Liver (tissue), 8 donors: ENCODE measurements at regions not wholly inside any gene's neighbourhood (a gene's known extent, or its start where the extent isn't known, plus 50 kb on each side); places are given as distances from the start of the nearest gene placed in this dataset.

Experiments
- DNase-seq: peaks from one replicate; pipeline ENCODE4 v3.0.0-alpha.2; 2017; ENCODE audit warnings: low spot score
- H3K27ac ChIP-seq, 2 donors: one replicate each; pipeline ENCODE4 v1.7.0; 2013; ENCODE audit warnings: inconsistent platforms in 2 of 2, low read length in 2 of 2, control low read depth in 1 of 2, low read depth in 1 of 2, mild to moderate bottlenecking in 1 of 2
- H3K27me3 ChIP-seq, 4 donors: one replicate each; pipeline versions ENCODE4 v1.6.1 to v1.7.0; 2013; ENCODE audit warnings: low read length in 3 of 4, inconsistent platforms in 1 of 4, mild to moderate bottlenecking in 1 of 4, moderate library complexity in 1 of 4; ENCODE audit not compliant: control insufficient read depth in 4 of 4, insufficient read depth in 4 of 4
- H3K36me3 ChIP-seq, 4 donors: one replicate each; pipeline versions ENCODE4 v1.6.1 to v1.7.0; 2013; ENCODE audit warnings: low read length in 3 of 4, mild to moderate bottlenecking in 3 of 4, low read depth in 1 of 4, moderate library complexity in 1 of 4; ENCODE audit not compliant: control insufficient read depth in 4 of 4, insufficient read depth in 3 of 4
- H3K4me1 ChIP-seq, 4 donors: one replicate each; pipeline versions ENCODE4 v1.6.1 to v1.7.0; 2013; ENCODE audit warnings: low read length in 3 of 4, mild to moderate bottlenecking in 3 of 4, moderate library complexity in 1 of 4; ENCODE audit not compliant: control insufficient read depth in 4 of 4, insufficient read depth in 4 of 4
- H3K4me3 ChIP-seq, 3 donors: one replicate each; pipeline versions ENCODE4 v1.6.1 to v1.7.0; 2013; ENCODE audit warnings: low read length in 3 of 3, control low read depth in 1 of 3, low read depth in 1 of 3, mild to moderate bottlenecking in 1 of 3
- H3K9ac ChIP-seq, 2 donors: one replicate each; pipeline ENCODE4 v1.7.0; 2013; ENCODE audit warnings: low read length in 2 of 2, mild to moderate bottlenecking in 2 of 2, moderate library complexity in 2 of 2, control low read depth in 1 of 2, low read depth in 1 of 2
- H3K9me3 ChIP-seq, 4 donors: one replicate each; pipeline versions ENCODE4 v1.6.1 to v1.7.0; 2013; ENCODE audit warnings: low read length in 3 of 4; ENCODE audit not compliant: control insufficient read depth in 4 of 4
- ATF3 ChIP-seq: IDR thresholded peaks from 2 replicates; pipeline ENCODE4 v1.6.1; 2016; ENCODE audit warnings: antibody characterized with exemption
- CTCF ChIP-seq: fragments of 150-350 bp; IDR thresholded peaks from 2 replicates; pipeline ENCODE4 v1.5.1; 2017; ENCODE audit warnings: improper control_type of control experiment, low read depth, low read length; ENCODE audit not compliant: missing input control
- EGR1 ChIP-seq, 2 donors: IDR thresholded peaks; 2 replicates each; pipeline ENCODE4 v1.6.1; 2016 to 2018; ENCODE audit warnings: antibody characterized with exemption in 2 of 2, low read depth in 2 of 2
- FOXA1 ChIP-seq: IDR thresholded peaks from 2 replicates; pipeline ENCODE4 v1.6.1; 2016; ENCODE audit warnings: antibody characterized with exemption
- GABPA ChIP-seq, 2 donors: IDR thresholded peaks in 1 of 2; conservative IDR thresholded peaks in 1 of 2; 2 replicates each; pipeline ENCODE4 v1.6.1; 2016; ENCODE audit warnings: antibody characterized with exemption in 2 of 2, mild to moderate bottlenecking in 1 of 2, moderate library complexity in 1 of 2
- HNF4A ChIP-seq, 2 donors: conservative IDR thresholded peaks; 2 replicates each; pipeline ENCODE4 v1.6.1; 2016; ENCODE audit warnings: antibody characterized with exemption in 2 of 2, mild to moderate bottlenecking in 2 of 2
- HNF4G ChIP-seq: IDR thresholded peaks from 2 replicates; pipeline ENCODE4 v1.6.1; 2016; ENCODE audit warnings: antibody characterized with exemption
- JUND ChIP-seq, 2 donors: IDR thresholded peaks; 2 replicates each; pipeline ENCODE4 v1.6.1; 2016; ENCODE audit warnings: antibody characterized with exemption in 2 of 2
- NR2F2 ChIP-seq: IDR thresholded peaks from 2 replicates; pipeline ENCODE4 v1.6.1; 2016; ENCODE audit warnings: antibody characterized with exemption
- RAD21 ChIP-seq, 2 donors: IDR thresholded peaks; 2 replicates each; pipeline ENCODE4 v1.6.1; 2016; ENCODE audit warnings: antibody characterized with exemption in 2 of 2, mild to moderate bottlenecking in 2 of 2
- RXRA ChIP-seq, 2 donors: IDR thresholded peaks; 2 replicates each; pipeline ENCODE4 v1.6.1; 2017 to 2018; ENCODE audit warnings: antibody characterized with exemption in 2 of 2, mild to moderate bottlenecking in 1 of 2
- SP1 ChIP-seq: IDR thresholded peaks from 2 replicates; pipeline ENCODE4 v1.6.1; 2018; ENCODE audit warnings: antibody characterized with exemption, mild to moderate bottlenecking
- TAF1 ChIP-seq: conservative IDR thresholded peaks from 2 replicates; pipeline ENCODE4 v1.6.1; 2016; ENCODE audit warnings: antibody characterized with exemption, mild to moderate bottlenecking
- YY1 ChIP-seq: IDR thresholded peaks from 2 replicates; pipeline ENCODE4 v1.6.1; 2016; ENCODE audit warnings: antibody characterized with exemption, mild to moderate bottlenecking
- ZBTB33 ChIP-seq: IDR thresholded peaks from 2 replicates; pipeline ENCODE4 v1.6.1; 2016; ENCODE audit warnings: antibody characterized with exemption
- WGBS: extraction: QIAGEN DNeasy Blood & Tissue Kit; methylation state at CpG from one replicate; pipeline ENCODE4 v1.1.7; 2013; 5-methylcytosine and 5-hydroxymethylcytosine counted together
- donor health status: healthy.
- donor health status: healthy.
- donor health status: healthy.
- donor health status: healthy.
- donor health status: healthy.

GRCh38 chr2:191566344-191566743 lies 111.6 kb upstream of the NABP1 start:
- H3K4me1 ChIP-seq, result peaks cover 0 to 3% (median under 1%) of the 10 kb centered on the region in 4 donors
- no peak overlapping the region for H3K9ac ChIP-seq
- DNase-seq, result peak; percentile 75
- H3K27ac ChIP-seq, result no peak overlapping the region
- peak; percentile 28 for TF ChIP-seq NR2F2
- peak in 1 of 2 donors; percentile 37 for TF ChIP-seq RXRA (IDR thresholded peaks at IDR 0.05)
- TF ChIP-seq CTCF, result peak; percentile 80
- no peak for TF ChIP-seq JUND (IDR thresholded peaks at IDR 0.05)
- TF ChIP-seq HNF4A (conservative IDR thresholded peaks at IDR 0.05), result peak in 1 of 2 donors; percentile 60
- no peak for TF ChIP-seq ATF3
- no peak for TF ChIP-seq ZBTB33
- TF ChIP-seq FOXA1, result no peak
- no peak for TF ChIP-seq EGR1 (IDR thresholded peaks at IDR 0.05; ENCODE audit: low read depth in 2 of 2)
- TF ChIP-seq SP1, result no peak
- peak; percentile 86 to 91 for TF ChIP-seq RAD21 (IDR thresholded peaks at IDR 0.05)
- no peaks in the 10 kb centered on the region for H3K36me3 ChIP-seq
- H3K9me3 ChIP-seq, result no peaks in the 10 kb centered on the region
- WGBS, result 64% methylated on average over 8 of the region's 8 CpGs
- H3K27me3 ChIP-seq, result no peaks in the 10 kb centered on the region
- H3K4me3 ChIP-seq, result no peak overlapping the region

GRCh38 chr2:191567206-191567605 lies 110.7 kb upstream of the NABP1 start:
- no peaks in the 10 kb centered on the region for H3K36me3 ChIP-seq
- no peak for DNase-seq
- TF ChIP-seq RAD21 (IDR thresholded peaks at IDR 0.05) (no peak), NR2F2 (no peak), TAF1 (no peak), GABPA (IDR thresholded peaks at IDR 0.05 in 1 of 2, conservative IDR thresholded peaks at IDR 0.05 in 1 of 2) (no peak), YY1 (no peak), CTCF (no peak), HNF4A (conservative IDR thresholded peaks at IDR 0.05) (no peak), HNF4G (no peak), SP1 (no peak), ZBTB33 (no peak), RXRA (IDR thresholded peaks at IDR 0.05) (no peak)
- no peak overlapping the region for H3K4me3 ChIP-seq
- no peaks in the 10 kb centered on the region for H3K27me3 ChIP-seq
- H3K9me3 ChIP-seq, result no peaks in the 10 kb centered on the region
- no peak overlapping the region for H3K27ac ChIP-seq
- no peak overlapping the region for H3K9ac ChIP-seq
- 94% methylated on average over 3 of the region's 3 CpGs for WGBS
- peaks cover 0 to 3% (median under 1%) of the 10 kb centered on the region in 4 donors for H3K4me1 ChIP-seq
